WTC11 (cell line): ENCODE measurements at regions not wholly inside any gene's neighbourhood (a gene's known extent, or its start where the extent isn't known, plus 50 kb on each side); places are given as distances from the start of the nearest gene placed in this dataset.

Experiments
- ATAC-seq: fragments of 200-7000 bp; cut with Tn5 transposase; 2 replicates; pipeline ENCODE4 v1.10.0; 2021; ENCODE audit warnings: mild to moderate bottlenecking, moderate library complexity
- CTCF ChIA-PET: fragments of 300-600 bp; sonication (Branson Sonifier 250); formaldehyde crosslinking; loops from one replicate; lab custom pipeline; 2021; ENCODE audit warnings: antibody characterized with exemption; lab: Charles Lee
- POLR2A ChIA-PET: fragments of 350-600 bp; sonication (Branson Sonifier 250); formaldehyde crosslinking; loops from one replicate; lab custom pipeline; 2021; ENCODE audit warnings: antibody characterized with exemption; lab: Charles Lee
- DNase-seq: peaks from one replicate; pipeline ENCODE4 v3.0.0; 2021; ENCODE audit warnings: low spot score
- H3K27ac Mint-ChIP-seq: 2 replicates; pipeline ENCODE4 v1.8.0; 2021; ENCODE audit warnings: mixed read lengths
- H3K27me3 Mint-ChIP-seq: 2 replicates; pipeline ENCODE4 v1.8.0; 2021; ENCODE audit warnings: low read depth, mild to moderate bottlenecking, moderate library complexity, mixed read lengths
- H3K36me3 Mint-ChIP-seq: 2 replicates; pipeline ENCODE4 v1.8.0; 2021; ENCODE audit warnings: mixed read lengths
- H3K4me1 Mint-ChIP-seq: 2 replicates; pipeline ENCODE4 v1.8.0; 2022; ENCODE audit warnings: mixed read lengths
- H3K4me3 Mint-ChIP-seq: 2 replicates; pipeline ENCODE4 v1.8.0; 2021; ENCODE audit warnings: mild to moderate bottlenecking, moderate library complexity, mixed read lengths
- H3K9me3 Mint-ChIP-seq: 2 replicates; pipeline ENCODE4 v1.8.0; 2021; ENCODE audit warnings: mixed read lengths
- CBFB ChIP-seq: sonication (generic); formaldehyde crosslinking; IDR thresholded peaks from 2 replicates; pipeline ENCODE4 v1.8.1; 2022; ENCODE audit warnings: mild to moderate bottlenecking, low read depth, missing genetic modification reagents
- CREM ChIP-seq: sonication (generic); formaldehyde crosslinking; IDR thresholded peaks from 2 replicates; pipeline ENCODE4 v1.8.1; 2022; ENCODE audit warnings: mild to moderate bottlenecking, missing genetic modification reagents, moderate library complexity
- FOXJ3 ChIP-seq: sonication (generic); formaldehyde crosslinking; IDR thresholded peaks from 2 replicates; pipeline ENCODE4 v1.9.0; 2021; ENCODE audit warnings: missing genetic modification reagents, mild to moderate bottlenecking, borderline replicate concordance
- GABPB1 ChIP-seq: sonication (generic); formaldehyde crosslinking; IDR thresholded peaks from 2 replicates; pipeline ENCODE4 v1.8.1; 2023; ENCODE audit warnings: mild to moderate bottlenecking, missing genetic modification reagents
- IRF2 ChIP-seq: sonication (generic); formaldehyde crosslinking; IDR thresholded peaks from 2 replicates; pipeline ENCODE4 v1.8.0; 2022; ENCODE audit warnings: low read depth, missing genetic modification reagents, borderline replicate concordance
- MYBL2 ChIP-seq: sonication (generic); formaldehyde crosslinking; IDR thresholded peaks from 2 replicates; pipeline ENCODE4 v1.8.1; 2023; ENCODE audit warnings: mild to moderate bottlenecking, moderate library complexity, missing genetic modification reagents
- NFATC4 ChIP-seq: fragments of 250-450 bp; sonication (Bioruptor Pico); IDR thresholded peaks from 2 replicates; pipeline ENCODE4 v1.9.0; 2021; ENCODE audit warnings: mild to moderate bottlenecking
- NR1H2 ChIP-seq: sonication (generic); formaldehyde crosslinking; IDR thresholded peaks from 2 replicates; pipeline ENCODE4 v1.9.0; 2021; ENCODE audit warnings: mild to moderate bottlenecking, moderate library complexity, missing genetic modification reagents
- NR3C1 ChIP-seq: sonication (generic); formaldehyde crosslinking; conservative IDR thresholded peaks from 2 replicates; pipeline ENCODE4 v1.8.1; 2023; ENCODE audit warnings: low read depth, mild to moderate bottlenecking, missing genetic modification reagents
- OVOL2 ChIP-seq: fragments of 250-450 bp; sonication (Bioruptor Pico); IDR thresholded peaks from 2 replicates; pipeline ENCODE4 v1.9.0; 2021; ENCODE audit warnings: mild to moderate bottlenecking, borderline replicate concordance
- PRRX2 ChIP-seq: fragments of 250-450 bp; sonication (Bioruptor Pico); IDR thresholded peaks from 2 replicates; pipeline ENCODE4 v1.8.0; 2021; ENCODE audit warnings: mild to moderate bottlenecking
- ZBTB21 ChIP-seq: sonication (generic); formaldehyde crosslinking; IDR thresholded peaks from 2 replicates; pipeline ENCODE4 v1.8.1; 2023; ENCODE audit warnings: mild to moderate bottlenecking, missing genetic modification reagents, borderline replicate concordance
- ZNF232 ChIP-seq: sonication (generic); formaldehyde crosslinking; IDR thresholded peaks from 2 replicates; pipeline ENCODE4 v1.8.0; 2022; ENCODE audit warnings: mild to moderate bottlenecking, missing genetic modification reagents
- ZNF263 ChIP-seq: sonication (generic); formaldehyde crosslinking; IDR thresholded peaks from 2 replicates; pipeline ENCODE4 v1.8.1; 2022; ENCODE audit warnings: low read depth, mild to moderate bottlenecking, moderate library complexity, missing genetic modification reagents
- ZNF396 ChIP-seq: fragments of 250-450 bp; sonication (Bioruptor Pico); IDR thresholded peaks from 2 replicates; pipeline ENCODE4 v1.8.0; 2021; ENCODE audit warnings: mild to moderate bottlenecking, moderate library complexity, borderline replicate concordance
- ZNF423 ChIP-seq: fragments of 250-450 bp; sonication (Bioruptor Pico); IDR thresholded peaks from 2 replicates; pipeline ENCODE4 v2.1.2; 2022; ENCODE audit warnings: mild to moderate bottlenecking, moderate library complexity
- TF ChIP-seq, protein P1 (sequence below): sonication (generic); formaldehyde crosslinking; IDR thresholded peaks from 2 replicates; pipeline ENCODE4 v1.8.0; 2022; ENCODE audit warnings: mild to moderate bottlenecking, missing genetic modification reagents
- TF ChIP-seq, protein P2 (sequence below): sonication (generic); formaldehyde crosslinking; IDR thresholded peaks from 2 replicates; pipeline ENCODE4 v1.8.0; 2022; ENCODE audit warnings: mild to moderate bottlenecking, missing genetic modification reagents
- TF ChIP-seq, protein P3 (sequence below): sonication (generic); formaldehyde crosslinking; IDR thresholded peaks from 2 replicates; pipeline ENCODE4 v1.8.1; 2023; ENCODE audit warnings: mild to moderate bottlenecking, missing genetic modification reagents, moderate library complexity
- TF ChIP-seq, protein P4 (sequence below): sonication (generic); formaldehyde crosslinking; IDR thresholded peaks from 2 replicates; pipeline ENCODE4 v1.8.0; 2023; ENCODE audit warnings: missing genetic modification reagents, mild to moderate bottlenecking, borderline replicate concordance
- TF ChIP-seq, protein P5 (sequence below): sonication (generic); formaldehyde crosslinking; IDR thresholded peaks from 2 replicates; pipeline ENCODE4 v1.8.1; 2022; ENCODE audit warnings: low read depth, missing genetic modification reagents, borderline replicate concordance

DNA sequence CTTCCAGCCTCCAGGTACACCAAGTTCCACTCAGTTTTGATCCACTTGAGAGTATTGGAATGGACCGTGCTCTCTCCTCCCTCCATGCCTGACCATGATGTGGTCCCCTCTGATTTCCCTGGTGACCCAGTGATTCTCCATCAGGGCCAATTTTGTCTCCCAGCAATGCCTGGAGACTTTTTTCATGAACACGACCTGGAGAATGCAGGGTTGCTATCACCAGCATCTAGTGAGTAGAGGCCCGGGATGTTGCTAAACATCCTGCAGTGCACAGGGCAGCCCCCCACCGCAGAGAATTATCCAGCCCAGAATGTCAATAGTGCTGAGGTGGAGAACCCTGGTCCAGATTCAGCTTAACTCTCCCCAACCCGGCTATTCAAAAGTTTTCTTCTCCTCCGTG is 134.0 kb upstream of the RREB1 start:
- no peak overlapping the region for H3K4me3 Mint-ChIP-seq
- TF ChIP-seq ZNF263 (no peak), ZNF232 (no peak), GABPB1 (CRISPR knock-in tag) (no peak)
- peaks cover 8% of the 10 kb centered on the region for H3K4me1 Mint-ChIP-seq
- no peaks in the 10 kb centered on the region for H3K9me3 Mint-ChIP-seq
- no peaks in the 10 kb centered on the region for H3K36me3 Mint-ChIP-seq
- no peaks in the 10 kb centered on the region for H3K27me3 Mint-ChIP-seq
- CTCF ChIA-PET: no interaction called here
- no peak overlapping the region for H3K27ac Mint-ChIP-seq
- DNase-seq: no peak
- no peak for ATAC-seq
- POLR2A ChIA-PET: no interaction called here

DNA sequence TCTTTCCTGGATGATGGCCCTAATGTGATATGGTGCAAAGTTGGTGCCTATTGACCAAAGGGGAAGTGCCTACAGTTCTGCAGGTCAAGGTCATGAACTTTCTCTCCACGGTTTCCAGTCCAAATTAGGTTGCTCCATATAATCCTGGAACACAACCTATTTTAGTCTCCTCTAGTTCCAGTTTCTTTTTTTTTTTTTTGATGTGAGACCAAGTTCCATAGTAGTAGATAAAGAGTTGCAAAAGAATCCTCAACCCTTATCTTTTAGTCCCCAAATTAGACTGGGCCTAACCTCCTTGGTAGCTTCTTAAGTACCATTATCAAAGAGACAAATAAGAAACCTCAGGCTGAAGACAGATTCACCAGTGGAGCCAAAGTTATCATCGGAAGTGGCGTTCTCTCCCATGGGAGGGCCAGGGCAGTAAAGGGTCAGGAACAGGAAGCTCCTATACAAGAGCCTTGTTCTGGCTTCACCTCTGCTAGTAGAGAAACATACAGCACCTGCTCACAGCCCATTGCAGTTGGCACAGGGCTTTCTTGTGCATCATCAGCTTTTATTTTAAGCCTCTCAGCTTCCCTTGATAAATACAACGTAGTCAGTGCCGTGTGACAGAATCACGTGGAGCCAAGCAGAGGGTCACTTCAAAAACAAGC is 132.2 kb upstream of the RREB1 start:
- Mint-ChIP-seq H3K27me3 (no peaks in the 10 kb centered on the region), H3K9me3 (no peaks in the 10 kb centered on the region), H3K4me1 (no peaks in the 10 kb centered on the region), H3K27ac (no peak overlapping the region), H3K4me3 (no peak overlapping the region), H3K36me3 (no peaks in the 10 kb centered on the region)
- TF ChIP-seq, protein P1, sequence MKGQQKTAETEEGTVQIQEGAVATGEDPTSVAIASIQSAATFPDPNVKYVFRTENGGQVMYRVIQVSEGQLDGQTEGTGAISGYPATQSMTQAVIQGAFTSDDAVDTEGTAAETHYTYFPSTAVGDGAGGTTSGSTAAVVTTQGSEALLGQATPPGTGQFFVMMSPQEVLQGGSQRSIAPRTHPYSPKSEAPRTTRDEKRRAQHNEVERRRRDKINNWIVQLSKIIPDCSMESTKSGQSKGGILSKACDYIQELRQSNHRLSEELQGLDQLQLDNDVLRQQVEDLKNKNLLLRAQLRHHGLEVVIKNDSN: no peak
- no peak for TF ChIP-seq CBFB (CRISPR knock-in tag)
- no peak for TF ChIP-seq IRF2 (CRISPR knock-in tag)
- no peak for TF ChIP-seq MYBL2 (CRISPR knock-in tag)
- no peak for TF ChIP-seq OVOL2 (CRISPR knock-in tag)
- TF ChIP-seq NFATC4 (CRISPR knock-in tag): no peak
- no peak for TF ChIP-seq PRRX2 (CRISPR knock-in tag)
- TF ChIP-seq ZNF423: no peak
- no peak for TF ChIP-seq CREM
- TF ChIP-seq, protein P2, sequence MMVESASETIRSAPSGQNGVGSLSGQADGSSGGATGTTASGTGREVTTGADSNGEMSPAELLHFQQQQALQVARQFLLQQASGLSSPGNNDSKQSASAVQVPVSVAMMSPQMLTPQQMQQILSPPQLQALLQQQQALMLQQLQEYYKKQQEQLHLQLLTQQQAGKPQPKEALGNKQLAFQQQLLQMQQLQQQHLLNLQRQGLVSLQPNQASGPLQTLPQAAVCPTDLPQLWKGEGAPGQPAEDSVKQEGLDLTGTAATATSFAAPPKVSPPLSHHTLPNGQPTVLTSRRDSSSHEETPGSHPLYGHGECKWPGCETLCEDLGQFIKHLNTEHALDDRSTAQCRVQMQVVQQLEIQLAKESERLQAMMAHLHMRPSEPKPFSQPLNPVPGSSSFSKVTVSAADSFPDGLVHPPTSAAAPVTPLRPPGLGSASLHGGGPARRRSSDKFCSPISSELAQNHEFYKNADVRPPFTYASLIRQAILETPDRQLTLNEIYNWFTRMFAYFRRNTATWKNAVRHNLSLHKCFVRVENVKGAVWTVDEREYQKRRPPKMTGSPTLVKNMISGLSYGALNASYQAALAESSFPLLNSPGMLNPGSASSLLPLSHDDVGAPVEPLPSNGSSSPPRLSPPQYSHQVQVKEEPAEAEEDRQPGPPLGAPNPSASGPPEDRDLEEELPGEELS: no peak
- TF ChIP-seq, protein P3, sequence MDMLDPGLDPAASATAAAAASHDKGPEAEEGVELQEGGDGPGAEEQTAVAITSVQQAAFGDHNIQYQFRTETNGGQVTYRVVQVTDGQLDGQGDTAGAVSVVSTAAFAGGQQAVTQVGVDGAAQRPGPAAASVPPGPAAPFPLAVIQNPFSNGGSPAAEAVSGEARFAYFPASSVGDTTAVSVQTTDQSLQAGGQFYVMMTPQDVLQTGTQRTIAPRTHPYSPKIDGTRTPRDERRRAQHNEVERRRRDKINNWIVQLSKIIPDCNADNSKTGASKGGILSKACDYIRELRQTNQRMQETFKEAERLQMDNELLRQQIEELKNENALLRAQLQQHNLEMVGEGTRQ (CRISPR knock-in tag): no peak
- no peak for TF ChIP-seq NR1H2
- TF ChIP-seq ZNF396 (CRISPR knock-in tag): no peak
- TF ChIP-seq ZNF263: no peak
- TF ChIP-seq, protein P4, sequence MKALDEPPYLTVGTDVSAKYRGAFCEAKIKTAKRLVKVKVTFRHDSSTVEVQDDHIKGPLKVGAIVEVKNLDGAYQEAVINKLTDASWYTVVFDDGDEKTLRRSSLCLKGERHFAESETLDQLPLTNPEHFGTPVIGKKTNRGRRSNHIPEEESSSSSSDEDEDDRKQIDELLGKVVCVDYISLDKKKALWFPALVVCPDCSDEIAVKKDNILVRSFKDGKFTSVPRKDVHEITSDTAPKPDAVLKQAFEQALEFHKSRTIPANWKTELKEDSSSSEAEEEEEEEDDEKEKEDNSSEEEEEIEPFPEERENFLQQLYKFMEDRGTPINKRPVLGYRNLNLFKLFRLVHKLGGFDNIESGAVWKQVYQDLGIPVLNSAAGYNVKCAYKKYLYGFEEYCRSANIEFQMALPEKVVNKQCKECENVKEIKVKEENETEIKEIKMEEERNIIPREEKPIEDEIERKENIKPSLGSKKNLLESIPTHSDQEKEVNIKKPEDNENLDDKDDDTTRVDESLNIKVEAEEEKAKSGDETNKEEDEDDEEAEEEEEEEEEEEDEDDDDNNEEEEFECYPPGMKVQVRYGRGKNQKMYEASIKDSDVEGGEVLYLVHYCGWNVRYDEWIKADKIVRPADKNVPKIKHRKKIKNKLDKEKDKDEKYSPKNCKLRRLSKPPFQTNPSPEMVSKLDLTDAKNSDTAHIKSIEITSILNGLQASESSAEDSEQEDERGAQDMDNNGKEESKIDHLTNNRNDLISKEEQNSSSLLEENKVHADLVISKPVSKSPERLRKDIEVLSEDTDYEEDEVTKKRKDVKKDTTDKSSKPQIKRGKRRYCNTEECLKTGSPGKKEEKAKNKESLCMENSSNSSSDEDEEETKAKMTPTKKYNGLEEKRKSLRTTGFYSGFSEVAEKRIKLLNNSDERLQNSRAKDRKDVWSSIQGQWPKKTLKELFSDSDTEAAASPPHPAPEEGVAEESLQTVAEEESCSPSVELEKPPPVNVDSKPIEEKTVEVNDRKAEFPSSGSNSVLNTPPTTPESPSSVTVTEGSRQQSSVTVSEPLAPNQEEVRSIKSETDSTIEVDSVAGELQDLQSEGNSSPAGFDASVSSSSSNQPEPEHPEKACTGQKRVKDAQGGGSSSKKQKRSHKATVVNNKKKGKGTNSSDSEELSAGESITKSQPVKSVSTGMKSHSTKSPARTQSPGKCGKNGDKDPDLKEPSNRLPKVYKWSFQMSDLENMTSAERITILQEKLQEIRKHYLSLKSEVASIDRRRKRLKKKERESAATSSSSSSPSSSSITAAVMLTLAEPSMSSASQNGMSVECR (CRISPR knock-in tag): no peak
- TF ChIP-seq, protein P5, sequence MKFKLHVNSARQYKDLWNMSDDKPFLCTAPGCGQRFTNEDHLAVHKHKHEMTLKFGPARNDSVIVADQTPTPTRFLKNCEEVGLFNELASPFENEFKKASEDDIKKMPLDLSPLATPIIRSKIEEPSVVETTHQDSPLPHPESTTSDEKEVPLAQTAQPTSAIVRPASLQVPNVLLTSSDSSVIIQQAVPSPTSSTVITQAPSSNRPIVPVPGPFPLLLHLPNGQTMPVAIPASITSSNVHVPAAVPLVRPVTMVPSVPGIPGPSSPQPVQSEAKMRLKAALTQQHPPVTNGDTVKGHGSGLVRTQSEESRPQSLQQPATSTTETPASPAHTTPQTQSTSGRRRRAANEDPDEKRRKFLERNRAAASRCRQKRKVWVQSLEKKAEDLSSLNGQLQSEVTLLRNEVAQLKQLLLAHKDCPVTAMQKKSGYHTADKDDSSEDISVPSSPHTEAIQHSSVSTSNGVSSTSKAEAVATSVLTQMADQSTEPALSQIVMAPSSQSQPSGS (CRISPR knock-in tag): no peak
- no peak for TF ChIP-seq ZBTB21 (CRISPR knock-in tag)
- no peak for TF ChIP-seq FOXJ3 (CRISPR knock-in tag)
- TF ChIP-seq NR3C1 (CRISPR knock-in tag): no peak
- CTCF ChIA-PET: no interaction called here
- POLR2A ChIA-PET: no interaction called here
- no peak for DNase-seq
- ATAC-seq: no peak
